GM21360 (cell line): ENCODE measurements at regions not wholly inside any gene's neighbourhood (a gene's known extent, or its start where the extent isn't known, plus 50 kb on each side); places are given as distances from the start of the nearest gene placed in this dataset.

Experiments used
- ATAC-seq: cut with Tn5 transposase; IDR thresholded peaks from one replicate; pipeline ENCODE4 v1.9.1; 2021; ENCODE audit warnings: mild to moderate bottlenecking, moderate library complexity; ENCODE audit not compliant: unreplicated experiment

GRCh38 chr1:60160141-60160540 lies 86.6 kb upstream of the C1orf87 start:
- no peak for ATAC-seq

DNA sequence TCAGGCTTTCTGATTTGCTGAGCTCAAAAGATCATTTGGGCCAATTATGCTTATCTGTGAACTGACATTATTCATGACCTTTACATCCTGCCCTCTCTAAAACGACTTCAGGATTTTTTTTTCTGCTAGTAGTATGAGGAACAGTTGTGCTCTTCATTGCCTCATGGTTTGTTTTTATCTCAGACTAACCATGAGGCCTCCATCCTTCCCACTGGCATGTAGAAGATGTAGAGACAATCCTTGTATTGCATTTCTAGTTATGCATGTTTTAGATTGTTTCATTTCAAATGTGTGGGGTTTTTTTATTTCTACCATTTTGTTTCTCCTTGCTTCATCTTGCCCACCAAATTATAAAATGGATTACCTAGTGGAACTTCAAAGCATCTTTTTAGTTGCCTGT lies 82.8 kb upstream of the C1orf87 start:
- no peak for ATAC-seq

GRCh38 chr1:60153961-60154360 lies 80.4 kb upstream of the C1orf87 start:
- no peak for ATAC-seq

DNA sequence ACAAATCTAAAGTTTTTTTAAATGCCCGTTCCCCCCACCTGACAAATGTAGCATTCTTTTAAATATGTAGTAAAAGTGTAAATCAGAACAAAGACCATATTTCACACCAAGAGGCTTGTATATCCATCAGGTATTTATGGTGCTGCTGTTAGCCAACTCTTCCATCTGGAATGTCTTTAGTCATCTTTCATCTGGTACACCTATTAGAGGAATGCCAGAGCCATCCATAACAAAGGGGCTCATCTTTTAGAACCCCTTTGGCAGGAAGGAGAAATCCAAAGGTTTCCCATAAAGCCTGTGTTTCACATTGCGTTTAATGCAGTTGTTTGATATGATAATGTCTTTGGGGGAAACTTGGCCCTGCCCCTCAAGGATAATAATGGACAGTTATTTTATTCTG lies 79.3 kb upstream of the C1orf87 start:
- no peak for ATAC-seq

DNA sequence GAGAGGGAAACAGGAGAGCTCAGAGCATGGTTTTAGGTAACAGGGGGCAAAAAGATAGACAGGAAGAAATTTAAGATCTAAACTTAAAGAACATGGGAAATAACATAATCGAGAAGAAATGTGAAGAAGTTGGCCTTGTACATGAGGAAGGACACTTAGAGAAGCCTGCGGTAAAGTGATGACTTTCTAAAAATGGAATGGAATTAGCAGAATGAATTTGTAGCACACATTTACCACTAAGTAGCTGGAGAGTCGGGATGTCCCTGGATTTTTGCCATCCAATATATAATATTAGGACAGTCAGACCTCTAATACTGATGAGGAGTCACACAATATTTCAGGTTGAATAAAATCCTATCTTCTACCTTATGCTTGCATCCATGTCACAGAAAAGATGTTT lies 77.7 kb upstream of the C1orf87 start:
- ATAC-seq = no peak

DNA sequence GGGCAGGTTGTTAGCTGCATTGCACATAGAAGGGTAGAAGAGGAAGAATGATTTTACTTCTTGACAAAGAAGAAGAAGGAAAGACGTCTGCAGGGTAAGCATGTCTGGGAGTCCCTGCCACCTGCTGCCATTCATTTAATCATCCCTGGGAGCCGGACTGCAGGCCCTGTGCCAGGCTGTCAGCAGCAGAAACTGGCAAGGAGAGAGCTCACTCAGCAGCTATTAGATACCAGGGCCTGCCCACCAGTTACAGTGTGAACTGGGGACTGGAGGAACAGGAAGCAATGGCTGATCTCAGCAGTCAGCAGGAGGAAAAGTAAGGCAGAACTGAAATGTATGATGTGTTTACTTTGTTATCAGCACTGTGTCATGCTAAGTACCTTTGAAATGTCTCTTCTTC lies 75.7 kb upstream of the C1orf87 start:
- no peak for ATAC-seq

GRCh38 chr1:60146884-60147283 lies 73.3 kb upstream of the C1orf87 start:
- ATAC-seq = no peak

DNA sequence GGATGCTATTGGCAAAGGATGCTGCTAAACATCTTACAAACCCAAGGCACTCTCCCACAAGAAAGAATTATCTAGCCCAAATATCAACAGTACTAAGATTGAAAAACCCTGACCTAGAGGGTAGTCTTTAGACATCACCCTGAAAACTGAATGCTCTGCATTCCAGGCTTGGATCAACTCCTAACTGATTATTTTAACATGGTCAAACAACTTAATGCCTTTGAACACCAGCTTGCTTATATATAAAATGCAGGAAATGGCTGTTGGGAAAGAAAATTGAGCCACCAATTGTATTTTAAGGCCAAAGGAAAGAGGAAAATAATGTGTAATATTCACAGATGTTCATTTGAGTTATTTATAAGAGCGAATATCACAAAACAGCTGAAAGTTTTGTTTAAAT lies 72.2 kb upstream of the C1orf87 start:
- no peak for ATAC-seq

- no peak for ATAC-seq
Observed at GRCh38 chr1:60141743-60142142, 68.2 kb upstream of the C1orf87 start.

- ATAC-seq = no peak
Observed at GRCh38 chr1:60141276-60141675, 67.7 kb upstream of the C1orf87 start.

DNA sequence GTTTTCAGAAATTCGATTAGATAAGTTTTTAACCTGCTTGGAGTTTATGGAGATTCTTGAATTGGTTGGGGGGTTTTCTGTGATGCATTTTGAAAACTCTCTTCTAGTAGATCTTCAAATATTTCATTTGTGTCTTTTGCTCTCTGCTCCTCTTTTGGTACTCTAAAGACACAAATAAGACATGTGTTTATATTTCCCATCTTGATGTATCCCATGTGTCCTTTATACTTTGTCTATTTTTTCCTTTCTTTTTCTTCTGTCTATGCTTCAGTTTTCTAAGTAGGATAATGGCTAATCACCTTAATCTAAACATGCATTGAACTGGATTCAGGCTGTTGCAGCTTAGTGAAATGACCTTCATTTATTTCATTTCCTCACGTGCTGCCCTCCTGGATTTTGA lies 63.8 kb upstream of the C1orf87 start:
- ATAC-seq = no peak

GRCh38 chr1:60136395-60136794 lies 62.8 kb upstream of the C1orf87 start:
- ATAC-seq = no peak

DNA sequence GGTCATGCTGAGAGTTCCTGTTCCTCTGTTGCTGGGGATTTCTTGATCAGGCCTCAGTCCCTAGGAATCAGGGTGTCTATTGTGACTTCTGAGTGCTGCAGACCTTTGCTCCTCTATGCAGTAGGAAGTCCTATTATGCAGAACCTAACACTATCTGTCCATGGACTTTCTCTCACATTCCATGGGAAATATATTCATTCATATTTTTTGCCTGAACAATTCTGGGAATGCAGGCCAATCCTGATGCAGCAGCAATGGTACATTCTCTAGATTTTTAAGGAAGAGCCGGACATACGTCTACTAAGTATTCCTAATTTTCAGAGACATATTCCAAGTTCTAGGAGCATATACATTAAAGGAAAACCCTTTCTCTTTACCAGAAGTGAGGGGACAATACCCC lies 61.1 kb upstream of the C1orf87 start:
- no peak for ATAC-seq

- no peak for ATAC-seq
Observed at GRCh38 chr1:60133848-60134247, 60.3 kb upstream of the C1orf87 start.

- no peak for ATAC-seq
Observed at GRCh38 chr1:60133000-60133673, 59.6 kb upstream of the C1orf87 start.

DNA sequence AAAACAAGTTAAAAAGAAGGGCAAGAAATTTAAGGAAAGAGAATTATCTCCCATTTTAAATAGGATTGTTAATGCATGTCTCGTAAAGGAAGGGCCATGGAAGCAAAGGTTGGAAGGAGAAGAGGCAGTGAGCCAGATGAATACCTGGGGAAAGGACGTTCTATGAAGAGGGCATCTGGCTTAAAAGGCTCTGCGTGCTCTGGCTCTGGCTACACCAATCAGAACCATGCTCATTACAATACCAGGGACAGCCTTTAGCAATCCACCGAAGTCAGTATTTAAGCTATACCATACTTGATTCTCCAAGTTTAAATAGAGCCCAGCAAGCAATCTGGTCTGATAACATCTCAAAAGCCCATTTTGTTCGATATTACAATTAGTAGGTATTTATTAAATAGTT lies 58.5 kb upstream of the C1orf87 start:
- ATAC-seq = no peak

- ATAC-seq = no peak
Observed at GRCh38 chr1:60130703-60131102, 57.1 kb upstream of the C1orf87 start.

DNA sequence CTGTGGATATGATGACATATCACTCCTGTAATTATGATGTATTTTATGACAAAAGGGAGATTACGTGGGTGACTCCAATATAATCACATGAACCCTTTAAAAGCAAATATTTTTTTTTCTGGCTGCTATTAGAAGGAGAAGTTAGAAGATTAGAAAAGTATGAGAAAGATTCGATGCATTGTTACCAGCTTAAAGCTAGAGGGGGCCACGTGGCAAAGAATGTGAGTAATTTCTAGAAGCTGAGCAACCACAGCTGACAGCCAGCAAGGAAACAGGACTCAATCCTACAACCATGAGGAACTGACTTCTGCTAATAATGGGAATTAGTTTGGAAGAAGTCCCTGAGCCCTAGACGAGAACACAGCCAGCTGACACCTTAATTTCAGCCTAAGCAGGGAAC lies 56.3 kb upstream of the C1orf87 start:
- no peak for ATAC-seq

- no peak for ATAC-seq
Observed at GRCh38 chr1:60126723-60127122, 53.2 kb upstream of the C1orf87 start.
